H1 (cell line): ENCODE measurements at regions not wholly inside any gene's neighbourhood (a gene's known extent, or its start where the extent isn't known, plus 50 kb on each side); places are given as distances from the start of the nearest gene placed in this dataset.

Experiments
- CTCF ChIA-PET: fragments of 300-600 bp; sonication (Branson Sonifier 250); formaldehyde crosslinking; loops from one replicate; lab custom pipeline; 2021; ENCODE audit not compliant: partially characterized antibody; lab: Charles Lee
- POLR2A ChIA-PET: fragments of 300-600 bp; sonication (Branson Sonifier 250); formaldehyde crosslinking; loops from one replicate; lab custom pipeline; 2021; ENCODE audit warnings: inconsistent platforms; ENCODE audit not compliant: partially characterized antibody; lab: Charles Lee
- DNase-seq, 2 experiments: peaks; one replicate each; pipeline versions ENCODE4 v3.0.0 to v3.0.0-alpha.2; 2010 to 2022; ENCODE audit warnings: low spot score in 2 of 2, low read depth in 1 of 2, mixed read lengths in 1 of 2
- FAIRE-seq: peaks from 2 replicates; lab custom pipeline; 2011; peaks lifted over from hg19 to GRCh38; lab: Jason Lieb, UNC
- H2AFZ ChIP-seq: 2 replicates; pipeline ENCODE4 v1.8.1; 2012; ENCODE audit warnings: low read length, inconsistent platforms
- H2AK5ac ChIP-seq: 2 replicates; pipeline ENCODE4 v1.6.1; 2013; ENCODE audit warnings: low read depth, low read length
- H2BK120ac ChIP-seq: replicated peaks from 2 replicates; pipeline ENCODE3; 2013; ENCODE audit warnings: low read depth, low read length, inconsistent platforms
- H2BK12ac ChIP-seq: 2 replicates; pipeline ENCODE4 v1.6.1; 2013; ENCODE audit warnings: low read depth, low read length
- H2BK15ac ChIP-seq: 2 replicates; pipeline ENCODE4 v1.6.1; 2013; ENCODE audit warnings: low read length
- H2BK20ac ChIP-seq: 2 replicates; pipeline ENCODE4 v1.6.1; 2013; ENCODE audit warnings: low read length
- H2BK5ac ChIP-seq: 2 replicates; pipeline ENCODE4 v1.6.1; 2013; ENCODE audit warnings: low read depth, low read length
- H3K14ac ChIP-seq: 2 replicates; pipeline ENCODE4 v1.6.1; 2013; ENCODE audit warnings: inconsistent platforms; ENCODE audit not compliant: insufficient read length
- H3K18ac ChIP-seq: 2 replicates; pipeline ENCODE4 v1.6.1; 2013; ENCODE audit warnings: low read length; ENCODE audit errors: extremely low read depth
- H3K23ac ChIP-seq: 2 replicates; pipeline ENCODE4 v1.6.1; 2013; ENCODE audit warnings: inconsistent platforms; ENCODE audit not compliant: insufficient read length
- H3K23me2 ChIP-seq: 2 replicates; pipeline ENCODE4 v1.6.1; 2013; ENCODE audit warnings: low read depth, low read length
- H3K27ac ChIP-seq: 2 replicates; pipeline ENCODE4 v1.6.1; 2011; ENCODE audit warnings: low read depth, low read length, inconsistent platforms
- H3K27me3 ChIP-seq, 4 experiments: replicated peaks in 1 of 4; 1 replicate in 1 of 4; 2 replicates in 3 of 4; pipeline versions ENCODE4 v1.6.1 to v1.8.1; 2011 to 2013; ENCODE audit warnings: low read length in 3 of 4, mild to moderate bottlenecking in 3 of 4, inconsistent platforms in 2 of 4, mixed read lengths in 2 of 4, moderate library complexity in 1 of 4; ENCODE audit not compliant: control insufficient read depth in 3 of 4, insufficient read depth in 3 of 4; ENCODE audit errors: extremely low read depth in 1 of 4
- H3K36me3 ChIP-seq, 4 experiments: 2 replicates each; pipeline versions ENCODE4 v1.6.1 to v1.8.1; 2011 to 2013; ENCODE audit warnings: mild to moderate bottlenecking in 4 of 4, low read length in 3 of 4, moderate library complexity in 2 of 4, control low read depth in 1 of 4, inconsistent platforms in 1 of 4; ENCODE audit not compliant: insufficient read depth in 4 of 4, control insufficient read depth in 2 of 4
- H3K4ac ChIP-seq: replicated peaks from 2 replicates; pipeline ENCODE3; 2013; ENCODE audit warnings: low read length, low read depth, mixed read lengths, inconsistent platforms; ENCODE audit not compliant: insufficient read length
- H3K4me1 ChIP-seq, 4 experiments: replicated peaks in 1 of 4; 1 replicate in 1 of 4; 2 replicates in 3 of 4; pipeline versions ENCODE4 v1.6.1 to v1.8.1; 2011 to 2013; ENCODE audit warnings: low read length in 3 of 4, inconsistent platforms in 2 of 4, mixed read lengths in 1 of 4; ENCODE audit not compliant: insufficient read depth in 4 of 4, control insufficient read depth in 3 of 4
- H3K4me2 ChIP-seq, 2 experiments: 2 replicates each; pipeline versions ENCODE4 v1.6.1 to v1.8.1; 2011 to 2013; ENCODE audit warnings: low read depth in 2 of 2, low read length in 2 of 2, control low read depth in 1 of 2, inconsistent platforms in 1 of 2, mild to moderate bottlenecking in 1 of 2; ENCODE audit not compliant: insufficient read depth in 1 of 2
- H3K4me3 ChIP-seq, 4 experiments: fragments of 200-600, 300-600 bp in 1 of 4; sonication (generic), shearing (Covaris generic), sonication (Bioruptor Twin) in 1 of 4; 2 replicates each; pipeline versions ENCODE4 v1.5.1 to v1.8.1; 2011 to 2016; ENCODE audit warnings: low read length in 4 of 4, low read depth in 3 of 4, control low read depth in 2 of 4, inconsistent platforms in 2 of 4, mild to moderate bottlenecking in 2 of 4, mixed read lengths in 1 of 4, moderate library complexity in 1 of 4; ENCODE audit not compliant: insufficient read depth in 2 of 4; ENCODE audit errors: extremely low read depth in 1 of 4
- H3K56ac ChIP-seq: replicated peaks from 2 replicates; pipeline ENCODE3; 2013; ENCODE audit warnings: low read depth, mild to moderate bottlenecking, mixed read lengths, low read length, inconsistent platforms; ENCODE audit not compliant: insufficient read length
- H3K79me1 ChIP-seq: 2 replicates; pipeline ENCODE4 v1.6.1; 2013; ENCODE audit warnings: low read depth, low read length, control low read depth
- H3K79me2 ChIP-seq, 2 experiments: 2 replicates each; pipeline versions ENCODE4 v1.6.1 to v1.8.1; 2012 to 2013; ENCODE audit warnings: low read length in 2 of 2, mild to moderate bottlenecking in 2 of 2, inconsistent platforms in 1 of 2; ENCODE audit not compliant: insufficient read depth in 2 of 2, control insufficient read depth in 1 of 2
- H3K9ac ChIP-seq, 4 experiments: replicated peaks in 1 of 4; 1 replicate in 1 of 4; 2 replicates in 3 of 4; pipeline versions ENCODE4 v1.6.1 to v1.8.1; 2011 to 2013; ENCODE audit warnings: low read depth in 3 of 4, low read length in 3 of 4, control low read depth in 2 of 4, mild to moderate bottlenecking in 2 of 4, moderate library complexity in 2 of 4, inconsistent platforms in 1 of 4; ENCODE audit errors: extremely low read depth in 1 of 4
- H3K9me3 ChIP-seq, 2 experiments: 2 replicates each; pipeline versions ENCODE4 v1.6.1 to v1.8.1; 2012 to 2013; ENCODE audit warnings: mild to moderate bottlenecking in 2 of 2, moderate library complexity in 2 of 2, control low read depth in 1 of 2, inconsistent platforms in 1 of 2, low read depth in 1 of 2, low read length in 1 of 2, mixed read lengths in 1 of 2; ENCODE audit not compliant: insufficient read depth in 2 of 2
- H4K20me1 ChIP-seq, 2 experiments: replicated peaks in 1 of 2; 2 replicates each; pipeline versions ENCODE3 to v1.8.1; 2011 to 2013; ENCODE audit warnings: inconsistent platforms in 2 of 2, low read length in 2 of 2, mild to moderate bottlenecking in 1 of 2; ENCODE audit not compliant: insufficient read depth in 2 of 2, control insufficient read depth in 1 of 2
- H4K5ac ChIP-seq: 2 replicates; pipeline ENCODE4 v1.6.1; 2013; ENCODE audit warnings: low read length, low read depth, mixed read lengths, inconsistent platforms; ENCODE audit not compliant: insufficient read length
- H4K8ac ChIP-seq: 2 replicates; pipeline ENCODE4 v1.8.0; 2013; ENCODE audit warnings: mild to moderate bottlenecking, moderate library complexity, low read length, inconsistent platforms; ENCODE audit not compliant: insufficient read depth; ENCODE audit errors: extremely low read depth
- H4K91ac ChIP-seq: replicated peaks from 2 replicates; pipeline ENCODE3; 2013; ENCODE audit warnings: low read length, mixed read lengths, inconsistent platforms; ENCODE audit not compliant: insufficient read length
- BCL11A ChIP-seq, 2 experiments: IDR thresholded peaks; one replicate each; pipeline ENCODE4 v1.6.1; 2011; ENCODE audit warnings: low read depth in 2 of 2, low read length in 2 of 2, mild to moderate bottlenecking in 2 of 2
- BRCA1 ChIP-seq: IDR thresholded peaks from 2 replicates; pipeline ENCODE4 v1.6.1; 2012; ENCODE audit warnings: low read depth, low read length, improper control_type of control experiment
- CEBPB ChIP-seq: IDR thresholded peaks from 2 replicates; pipeline ENCODE4 v1.6.1; 2012; ENCODE audit warnings: low read depth, low read length
- CHD2 ChIP-seq: IDR thresholded peaks from 2 replicates; pipeline ENCODE4 v1.6.1; 2012; ENCODE audit warnings: low read length, improper control_type of control experiment
- RFX5 ChIP-seq: IDR thresholded peaks from 2 replicates; pipeline ENCODE4 v1.6.1; 2011; ENCODE audit warnings: low read depth, low read length, improper control_type of control experiment, borderline replicate concordance
- SIRT6 ChIP-seq: IDR thresholded peaks from one replicate; pipeline ENCODE4 v1.7.1; 2012; ENCODE audit warnings: low read length, inconsistent platforms
- SP2 ChIP-seq: IDR thresholded peaks from 2 replicates; pipeline ENCODE4 v1.6.1; 2012; ENCODE audit warnings: mild to moderate bottlenecking, low read length, inconsistent platforms
- WGBS, 2 experiments: shearing (Covaris generic) in 1 of 2; methylation state at CpG; one replicate each; pipeline versions ENCODE4 v1.1.6 to v1.1.7; 2013 to 2015; ENCODE audit warnings: low lambda C conversion rate in 2 of 2, mixed read lengths in 2 of 2, inconsistent platforms in 1 of 2, low coverage in 1 of 2, missing lambda C conversion rate in 1 of 2; ENCODE audit not compliant: insufficient replicate concordance in 2 of 2, insufficient coverage in 1 of 2, insufficient read length in 1 of 2; ENCODE audit errors: extremely low coverage in 1 of 2, missing lambda C conversion rate in 1 of 2; 5-methylcytosine and 5-hydroxymethylcytosine counted together
- TF ChIP-seq, protein P1 (sequence below), 3 experiments: IDR thresholded peaks; 1 replicate in 2 of 3; 2 replicates in 1 of 3; pipeline versions ENCODE4 v1.5.1 to v1.6.1; 2011; ENCODE audit warnings: low read length in 3 of 3, mild to moderate bottlenecking in 3 of 3, inconsistent platforms in 2 of 3, low read depth in 1 of 3, moderate library complexity in 1 of 3; ENCODE audit not compliant: insufficient read depth in 1 of 3; ENCODE audit errors: control extremely low read depth in 1 of 3

DNA sequence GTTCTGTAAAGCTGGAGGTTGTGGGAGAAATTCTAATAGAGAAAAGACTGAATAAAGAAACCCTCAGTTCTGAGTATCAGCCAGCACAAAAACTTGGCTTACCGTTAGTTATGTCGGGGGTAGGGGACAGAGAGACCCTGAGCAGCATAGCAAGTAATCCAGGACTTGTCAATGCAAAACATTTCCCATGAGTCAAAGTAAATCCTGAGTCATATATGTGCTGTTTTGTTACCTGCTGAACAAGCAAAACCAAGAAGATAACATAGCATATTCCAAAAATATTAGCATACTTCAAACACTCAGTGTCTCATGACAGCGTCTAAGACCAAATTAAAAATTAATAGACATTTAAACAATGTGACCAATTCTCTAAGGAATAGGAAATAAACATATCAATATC is 75.1 kb upstream of the LUZP2 start:
- Histone ChIP-seq H3K56ac (no peak overlapping the region), H4K8ac (no peak overlapping the region), H3K27me3 (no peaks in the 10 kb centered on the region), H3K36me3 (no peaks in the 10 kb centered on the region), H4K91ac (no peak overlapping the region), H2AK5ac (no peak overlapping the region), H3K4ac (no peak overlapping the region), H2BK5ac (no peak overlapping the region), H3K23me2 (no peaks in the 10 kb centered on the region), H3K4me3 (no peak overlapping the region), H4K5ac (no peak overlapping the region), H3K4me2 (no peak overlapping the region), H2AFZ (no peak overlapping the region), H3K9ac (no peak overlapping the region), H3K14ac (no peak overlapping the region), H2BK12ac (no peak overlapping the region), H3K27ac (no peak overlapping the region), H3K79me1 (no peaks in the 10 kb centered on the region), H3K18ac (no peak overlapping the region), H3K79me2 (no peaks in the 10 kb centered on the region), H2BK15ac (no peak overlapping the region), H3K9me3 (no peaks in the 10 kb centered on the region), H4K20me1 (no peaks in the 10 kb centered on the region), H2BK120ac (no peak overlapping the region), H2BK20ac (no peak overlapping the region), H3K4me1 (no peaks in the 10 kb centered on the region), H3K23ac (no peak overlapping the region)
- WGBS, 2 experiments = 91% methylated on average over 3 of the region's 3 CpGs; no CpG with 5 or more reads in 1 of the 2 experiments
- DNase-seq (no peak), FAIRE-seq (no peak)
- TF ChIP-seq SIRT6 (no peak), CEBPB (no peak), BCL11A (IDR thresholded peaks at IDR 0.05; ENCODE audit: low read depth in 2 of 2, low read length in 2 of 2) (no peak), SP2 (no peak), BRCA1 (no peak), CHD2 (no peak), RFX5 (no peak)
- TF ChIP-seq, protein P1, sequence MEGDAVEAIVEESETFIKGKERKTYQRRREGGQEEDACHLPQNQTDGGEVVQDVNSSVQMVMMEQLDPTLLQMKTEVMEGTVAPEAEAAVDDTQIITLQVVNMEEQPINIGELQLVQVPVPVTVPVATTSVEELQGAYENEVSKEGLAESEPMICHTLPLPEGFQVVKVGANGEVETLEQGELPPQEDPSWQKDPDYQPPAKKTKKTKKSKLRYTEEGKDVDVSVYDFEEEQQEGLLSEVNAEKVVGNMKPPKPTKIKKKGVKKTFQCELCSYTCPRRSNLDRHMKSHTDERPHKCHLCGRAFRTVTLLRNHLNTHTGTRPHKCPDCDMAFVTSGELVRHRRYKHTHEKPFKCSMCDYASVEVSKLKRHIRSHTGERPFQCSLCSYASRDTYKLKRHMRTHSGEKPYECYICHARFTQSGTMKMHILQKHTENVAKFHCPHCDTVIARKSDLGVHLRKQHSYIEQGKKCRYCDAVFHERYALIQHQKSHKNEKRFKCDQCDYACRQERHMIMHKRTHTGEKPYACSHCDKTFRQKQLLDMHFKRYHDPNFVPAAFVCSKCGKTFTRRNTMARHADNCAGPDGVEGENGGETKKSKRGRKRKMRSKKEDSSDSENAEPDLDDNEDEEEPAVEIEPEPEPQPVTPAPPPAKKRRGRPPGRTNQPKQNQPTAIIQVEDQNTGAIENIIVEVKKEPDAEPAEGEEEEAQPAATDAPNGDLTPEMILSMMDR (IDR thresholded peaks at IDR 0.05; ENCODE audit: control extremely low read depth in 1 of 3, insufficient read depth in 1 of 3, low read depth in 1 of 3, low read length in 3 of 3) = no peak
- CTCF ChIA-PET = no interaction called here
- POLR2A ChIA-PET = no interaction called here
